Motor neuron (in vitro differentiated cells): ENCODE measurements at regions not wholly inside any gene's neighbourhood (a gene's known extent, or its start where the extent isn't known, plus 50 kb on each side); places are given as distances from the start of the nearest gene placed in this dataset.

Experiments used
- ATAC-seq, 8 experiments: fragments of 200-7000 bp; cut with Tn5 transposase; replicated peaks in 6 of 8; 2 replicates each; pipeline ENCODE4 v1.8.0; 2021; ENCODE audit warnings: mild to moderate bottlenecking in 8 of 8, moderate library complexity in 8 of 8
- H3K27ac ChIP-seq, 2 donors: fragments of 250-450 bp; sonication (Bioruptor Pico); 2 replicates each; pipeline ENCODE4 v1.9.0; 2021; ENCODE audit warnings: antibody characterized with exemption in 2 of 2, mild to moderate bottlenecking in 2 of 2, moderate library complexity in 1 of 2
- H3K4me1 ChIP-seq, 2 donors: fragments of 250-450 bp; sonication (Bioruptor Pico); replicated peaks in 1 of 2; 2 replicates each; pipeline ENCODE4 v1.6.1; 2021; ENCODE audit warnings: antibody characterized with exemption in 2 of 2, mild to moderate bottlenecking in 2 of 2, moderate library complexity in 1 of 2
- H3K4me3 ChIP-seq, 5 donors: fragments of 250-450 bp; sonication (Bioruptor Pico); 2 replicates each; pipeline ENCODE4 v1.9.0; 2021; ENCODE audit warnings: antibody characterized with exemption in 5 of 5, mild to moderate bottlenecking in 5 of 5, moderate library complexity in 4 of 5
- WGBS, 10 experiments: fragments of 450-650 bp; shearing (Covaris generic); methylation state at CpG; one replicate each; pipeline ENCODE4 v1.0.0; 2022; 5-methylcytosine and 5-hydroxymethylcytosine counted together
- in situ Hi-C, 9 experiments: fragments of 400-800 bp; cut with MboI; loops; one replicate each; pipeline ENCODE4 v1.15.0; 2021; ENCODE audit warnings: low sequenced_read_pairs in 9 of 9, low pct_unique_long_range_greater_than_20kb in 2 of 9; ENCODE audit not compliant: unreplicated experiment in 9 of 9

GRCh38 chr1:38640371-38640770 lies 219.2 kb downstream of the RRAGC start:
- H3K4me1 ChIP-seq = peaks cover 0 to 4% of the 10 kb centered on the region in 2 donors
- in situ Hi-C loops = no loop called here
- no peak for ATAC-seq
- H3K4me3 ChIP-seq = no peak overlapping the region
- H3K27ac ChIP-seq = no peak overlapping the region
- 0 to 88% (median 60%) methylated on average over 1 to 4 of the region's 4 CpGs; no CpG with 5 or more reads in 3 of the 10 experiments for WGBS, 10 experiments

- no peak for ATAC-seq
- WGBS, 10 experiments = 0 to 100% (median 64%) methylated on average over 1 of the region's 1 CpG; no CpG with 5 or more reads in 1 of the 10 experiments
- Histone ChIP-seq H3K4me1 (no peaks in the 10 kb centered on the region), H3K4me3 (no peak overlapping the region), H3K27ac (no peak overlapping the region)
- in situ Hi-C loops = no loop called here
Measured at GRCh38 chr1:38628241-38628640, 231.3 kb downstream of the RRAGC start.

GRCh38 chr1:38625939-38626338 lies 233.6 kb downstream of the RRAGC start:
- Histone ChIP-seq H3K4me3 (no peak overlapping the region), H3K4me1 (peaks cover 0 to under 1% of the 10 kb centered on the region in 2 donors), H3K27ac (no peak overlapping the region)
- 3 to 91% (median 78%) methylated on average over 2 to 6 of the region's 6 CpGs; no CpG with 5 or more reads in 1 of the 10 experiments for WGBS, 10 experiments
- no peak for ATAC-seq
- in situ Hi-C loops = no loop called here

- H3K27ac ChIP-seq = no peak overlapping the region
- in situ Hi-C loops = loop anchor here in 4 of 9 experiments (25.0 kb wide), 1 partner anchor 188 kb away; no protein-coding TSS in a partner anchor
- H3K4me1 ChIP-seq = peaks cover 3 to 8% of the 10 kb centered on the region in 2 donors
- H3K4me3 ChIP-seq = no peak overlapping the region
- WGBS, 10 experiments = 0 to 100% (median 83%) methylated on average over 1 to 12 of the region's 14 CpGs; no CpG with 5 or more reads in 2 of the 10 experiments
- ATAC-seq = no peak
Measured at GRCh38 chr1:38624336-38625039, 235.1 kb downstream of the RRAGC start.

- Histone ChIP-seq H3K4me3 (no peak overlapping the region), H3K4me1 (peaks cover 3 to 15% of the 10 kb centered on the region in 2 donors), H3K27ac (no peak overlapping the region)
- in situ Hi-C loops = loop anchor here in 4 of 9 experiments (25.0 kb wide), 1 partner anchor 189 kb away; no protein-coding TSS in a partner anchor
- WGBS, 10 experiments = 0 to 92% (median 84%) methylated on average over 1 to 5 of the region's 7 CpGs; no CpG with 5 or more reads in 2 of the 10 experiments
- ATAC-seq = no peak
Measured at GRCh38 chr1:38623529-38623928, 236.0 kb downstream of the RRAGC start.

- Histone ChIP-seq H3K27ac (no peak overlapping the region), H3K4me3 (no peak overlapping the region), H3K4me1 (peaks cover 3 to 15% of the 10 kb centered on the region in 2 donors)
- 27 to 100% (median 93%) methylated on average over 1 to 6 of the region's 6 CpGs; no CpG with 5 or more reads in 3 of the 10 experiments for whole genome bisulfite sequencing, 10 experiments
- no peak for ATAC-seq
- in situ Hi-C loops = loop anchor here in 4 of 9 experiments (25.0 kb wide), 1 partner anchor 190 kb away; no protein-coding TSS in a partner anchor
Measured at GRCh38 chr1:38622197-38622596, 237.4 kb downstream of the RRAGC start.

- H3K4me3 ChIP-seq = no peak overlapping the region
- ATAC-seq = no peak
- WGBS, 10 experiments = 0 to 86% (median 15%) methylated on average over 1 to 3 of the region's 3 CpGs; no CpG with 5 or more reads in 2 of the 10 experiments
- in situ Hi-C loops = loop anchor here in 4 of 9 experiments (25.0 kb wide), 1 partner anchor 195 kb away; no protein-coding TSS in a partner anchor
- H3K4me1 ChIP-seq = peaks cover 6 to 23% of the 10 kb centered on the region in 2 donors
- H3K27ac ChIP-seq = no peak overlapping the region
Measured at GRCh38 chr1:38616846-38617245, 242.7 kb downstream of the RRAGC start.

- in situ Hi-C loops = loop anchor here in 4 of 9 experiments (25.0 kb wide), 1 partner anchor 197 kb away; no protein-coding TSS in a partner anchor
- ATAC-seq = no peak
- WGBS, 10 experiments = 0 to 100% (median 100%) methylated on average over 1 of the region's 1 CpG; no CpG with 5 or more reads in 4 of the 10 experiments
Measured at GRCh38 chr1:38615680-38616079, 243.9 kb downstream of the RRAGC start.

GRCh38 chr1:38614861-38615260 lies 244.7 kb downstream of the RRAGC start:
- H3K4me1 ChIP-seq = peaks cover 6 to 30% of the 10 kb centered on the region in 2 donors
- no peak for ATAC-seq
- no peak overlapping the region for H3K27ac ChIP-seq
- in situ Hi-C loops = loop anchor here in 4 of 9 experiments (25.0 kb wide), 1 partner anchor 197 kb away; no protein-coding TSS in a partner anchor
- 40 to 89% (median 80%) methylated on average over 1 to 3 of the region's 3 CpGs; no CpG with 5 or more reads in 2 of the 10 experiments for WGBS, 10 experiments
- H3K4me3 ChIP-seq = no peak overlapping the region

More at GRCh38 chr1:38615680-38616079, 243.9 kb downstream of the RRAGC start:
- Histone ChIP-seq H3K27ac (no peak overlapping the region), H3K4me1 (peaks cover 8 to 31% of the 10 kb centered on the region in 2 donors), H3K4me3 (no peak overlapping the region)

GRCh38 chr1:38613996-38614395 lies 245.6 kb downstream of the RRAGC start:
- in situ Hi-C loops = loop anchor here in 4 of 9 experiments (25.0 kb wide), 1 partner anchor 198 kb away; no protein-coding TSS in a partner anchor
- ATAC-seq = peak in 3 of 8 experiments; percentile 18 to 41 (median 41)
- no peak overlapping the region for H3K4me3 ChIP-seq
- H3K4me1 ChIP-seq = peaks cover 6 to 21% of the 10 kb centered on the region in 2 donors
- H3K27ac ChIP-seq = no peak overlapping the region
- 0 to 80% (median 64%) methylated on average over 1 to 6 of the region's 8 CpGs; no CpG with 5 or more reads in 3 of the 10 experiments for WGBS, 10 experiments

- Histone ChIP-seq H3K4me3 (no peak overlapping the region), H3K4me1 (peaks cover 9 to 28% of the 10 kb centered on the region in 2 donors), H3K27ac (no peak overlapping the region)
- in situ Hi-C loops = loop anchor here in 4 of 9 experiments (25.0 kb wide), 1 partner anchor 199 kb away; no protein-coding TSS in a partner anchor
- ATAC-seq = no peak
- 62 to 100% (median 93%) methylated on average over 1 to 6 of the region's 6 CpGs; no CpG with 5 or more reads in 2 of the 10 experiments for WGBS, 10 experiments
Measured at GRCh38 chr1:38612951-38613350, 246.6 kb downstream of the RRAGC start.

GRCh38 chr1:38611664-38612211 lies 247.8 kb downstream of the RRAGC start:
- in situ Hi-C loops = loop anchor here in 4 of 9 experiments (25.0 kb wide), 1 partner anchor 201 kb away; no protein-coding TSS in a partner anchor
- Histone ChIP-seq H3K27ac (no peak overlapping the region), H3K4me1 (peaks cover 9 to 33% of the 10 kb centered on the region in 2 donors), H3K4me3 (no peak overlapping the region)
- ATAC-seq = peak in 7 of 8 experiments; percentile 23 to 71 (median 49)
- 4 to 87% (median 50%) methylated on average over 2 to 6 of the region's 7 CpGs; no CpG with 5 or more reads in 3 of the 10 experiments for WGBS, 10 experiments
